ENCODE measurements at regions not wholly inside any gene's neighbourhood (a gene's known extent, or its start where the extent isn't known, plus 50 kb on each side); places are given as distances from the start of the nearest gene placed in this dataset.

- DNase-seq (ENCODE audit: unreplicated experiment): no peak
- no peak overlapping the region for H3K27ac Mint-ChIP-seq (ENCODE audit: low read depth, unreplicated experiment)
- no peaks in the 10 kb centered on the region for H3K36me3 Mint-ChIP-seq (ENCODE audit: insufficient read depth, unreplicated experiment)
- intact Hi-C loops (cut with micrococcal nuclease): no loop called here
- H3K9me3 Mint-ChIP-seq (ENCODE audit: unreplicated experiment): no peaks in the 10 kb centered on the region
- ChIA-PET POLR2A (no interaction called here), CTCF (interaction anchor here (0.6 to 1.1 kb wide), 4 partner anchors 21 to 239 kb away, joined by 3 to 6 read pairs (median 3); no protein-coding TSS in a partner anchor)
- no peak for TF ChIP-seq CTCF (IDR thresholded peaks at IDR 0.05; ENCODE audit: unreplicated experiment)
- peaks cover 55% of the 10 kb centered on the region for H3K27me3 Mint-ChIP-seq (ENCODE audit: insufficient read depth, unreplicated experiment)
- H3K4me3 Mint-ChIP-seq (ENCODE audit: unreplicated experiment): no peak overlapping the region
- BruUV-seq (replicated peaks): no TSS peak
- no peaks in the 10 kb centered on the region for H3K4me1 Mint-ChIP-seq (ENCODE audit: insufficient read depth, unreplicated experiment)
Observed at GRCh38 chr12:4822572-4822971, 87.1 kb upstream of the KCNA1 start.

GRCh38 chr12:4824380-4824779, 85.3 kb upstream of the KCNA1 start:
- ChIA-PET CTCF (interaction anchor here (0.6 kb wide), 2 partner anchors 98 to 923 kb away, joined by 3 to 4 read pairs; no protein-coding TSS in a partner anchor), POLR2A (no interaction called here)
- no peak for TF ChIP-seq CTCF (IDR thresholded peaks at IDR 0.05; ENCODE audit: unreplicated experiment)
- BruUV-seq (replicated peaks): no TSS peak
- H3K4me3 Mint-ChIP-seq (ENCODE audit: unreplicated experiment): no peak overlapping the region
- H3K27me3 Mint-ChIP-seq (ENCODE audit: insufficient read depth, unreplicated experiment): peaks cover 44% of the 10 kb centered on the region
- no peaks in the 10 kb centered on the region for H3K36me3 Mint-ChIP-seq (ENCODE audit: insufficient read depth, unreplicated experiment)
- no peaks in the 10 kb centered on the region for H3K9me3 Mint-ChIP-seq (ENCODE audit: unreplicated experiment)
- peak; percentile 29 for DNase-seq (ENCODE audit: unreplicated experiment)
- H3K27ac Mint-ChIP-seq (ENCODE audit: low read depth, unreplicated experiment): no peak overlapping the region
- intact Hi-C loops (cut with micrococcal nuclease): no loop called here
- H3K4me1 Mint-ChIP-seq (ENCODE audit: insufficient read depth, unreplicated experiment): no peaks in the 10 kb centered on the region

- H3K27me3 Mint-ChIP-seq (ENCODE audit: insufficient read depth, unreplicated experiment): peaks cover 41% of the 10 kb centered on the region
- POLR2A ChIA-PET: no interaction called here
Observed at GRCh38 chr12:4825011-4825858, 84.5 kb upstream of the KCNA1 start.

More at GRCh38 chr12:4825011-4825858, 84.5 kb upstream of the KCNA1 start:
- no TSS peak for BruUV-seq (replicated peaks)
- intact Hi-C loops (cut with micrococcal nuclease): no loop called here
- Mint-ChIP-seq H3K36me3 (ENCODE audit: insufficient read depth, unreplicated experiment) (no peaks in the 10 kb centered on the region), H3K9me3 (ENCODE audit: unreplicated experiment) (no peaks in the 10 kb centered on the region), H3K27ac (ENCODE audit: low read depth, unreplicated experiment) (no peak overlapping the region), H3K4me3 (ENCODE audit: unreplicated experiment) (no peak overlapping the region), H3K4me1 (ENCODE audit: insufficient read depth, unreplicated experiment) (no peaks in the 10 kb centered on the region)
- no peak for DNase-seq (ENCODE audit: unreplicated experiment)
- no peak for TF ChIP-seq CTCF (IDR thresholded peaks at IDR 0.05; ENCODE audit: unreplicated experiment)
- CTCF ChIA-PET: interaction anchor here (0.5 to 0.6 kb wide), 2 partner anchors 22 to 46 kb away, joined by 3 read pairs; no protein-coding TSS in a partner anchor

All from MCF 10A (cell line).